Trophoblast cell (in vitro differentiated cells and primary cell): ENCODE measurements at regions not wholly inside any gene's neighbourhood (a gene's known extent, or its start where the extent isn't known, plus 50 kb on each side); places are given as distances from the start of the nearest gene placed in this dataset.

Experiments
- DNase-seq, 2 donors: peaks; one replicate each; pipeline ENCODE4 v3.0.0-alpha.2; 2016
- H2AFZ ChIP-seq: 2 replicates; pipeline ENCODE4 v1.6.1; 2013; ENCODE audit warnings: low read length, moderate library complexity, mild to moderate bottlenecking; ENCODE audit not compliant: insufficient read depth, poor library complexity
- H2AK5ac ChIP-seq: 2 replicates; pipeline ENCODE4 v1.6.1; 2013; ENCODE audit warnings: mild to moderate bottlenecking, low read length
- H2BK120ac ChIP-seq: 2 replicates; pipeline ENCODE4 v1.6.1; 2013; ENCODE audit warnings: low read length, mild to moderate bottlenecking, moderate library complexity; ENCODE audit not compliant: insufficient read depth, poor library complexity
- H2BK12ac ChIP-seq: 2 replicates; pipeline ENCODE4 v1.6.1; 2013; ENCODE audit warnings: mild to moderate bottlenecking, low read length, moderate library complexity
- H2BK5ac ChIP-seq: 2 replicates; pipeline ENCODE4 v1.6.1; 2013; ENCODE audit warnings: low read length, low read depth, moderate library complexity, mild to moderate bottlenecking; ENCODE audit not compliant: poor library complexity
- H3K14ac ChIP-seq: 2 replicates; pipeline ENCODE4 v1.6.1; 2013; ENCODE audit warnings: mild to moderate bottlenecking, low read length
- H3K18ac ChIP-seq: 2 replicates; pipeline ENCODE4 v1.6.1; 2013; ENCODE audit warnings: mild to moderate bottlenecking, low read length
- H3K23ac ChIP-seq: 2 replicates; pipeline ENCODE4 v1.6.1; 2013; ENCODE audit warnings: low read length
- H3K27ac ChIP-seq: 2 replicates; pipeline ENCODE4 v1.5.1; 2013; ENCODE audit warnings: low read depth, mild to moderate bottlenecking, inconsistent platforms, low read length, moderate library complexity
- H3K27me3 ChIP-seq: 2 replicates; pipeline ENCODE4 v1.6.1; 2013; ENCODE audit warnings: inconsistent platforms, mild to moderate bottlenecking, low read length, moderate library complexity; ENCODE audit not compliant: insufficient read depth
- H3K36me3 ChIP-seq, 2 experiments: 1 replicate in 1 of 2; 2 replicates in 1 of 2; pipeline ENCODE4 v1.6.1; 2013; ENCODE audit warnings: low read length in 2 of 2, mild to moderate bottlenecking in 2 of 2, moderate library complexity in 1 of 2; ENCODE audit not compliant: insufficient read depth in 2 of 2, control insufficient read depth in 1 of 2
- H3K4ac ChIP-seq: 2 replicates; pipeline ENCODE4 v1.6.1; 2013; ENCODE audit warnings: low read depth, mild to moderate bottlenecking, low read length, moderate library complexity
- H3K4me1 ChIP-seq, 2 experiments: 1 replicate in 1 of 2; 2 replicates in 1 of 2; pipeline ENCODE4 v1.6.1; 2013; ENCODE audit warnings: low read length in 2 of 2, mild to moderate bottlenecking in 2 of 2, moderate library complexity in 1 of 2; ENCODE audit not compliant: insufficient read depth in 2 of 2, control insufficient read depth in 1 of 2
- H3K4me2 ChIP-seq: 2 replicates; pipeline ENCODE4 v1.6.1; 2013; ENCODE audit warnings: inconsistent platforms, mild to moderate bottlenecking, low read length, moderate library complexity
- H3K4me3 ChIP-seq: 2 replicates; pipeline ENCODE4 v1.5.1; 2013; ENCODE audit warnings: mild to moderate bottlenecking, low read depth, low read length, inconsistent platforms
- H3K79me1 ChIP-seq: one replicate; pipeline ENCODE4 v1.6.1; 2013; ENCODE audit warnings: low read length
- H3K79me2 ChIP-seq: 2 replicates; pipeline ENCODE4 v1.6.1; 2013; ENCODE audit warnings: low read length, mild to moderate bottlenecking; ENCODE audit not compliant: control insufficient read depth, insufficient read depth, poor library complexity
- H3K9ac ChIP-seq: 2 replicates; pipeline ENCODE4 v1.6.1; 2013; ENCODE audit warnings: mild to moderate bottlenecking, low read length
- H3K9me3 ChIP-seq: 2 replicates; pipeline ENCODE4 v1.6.1; 2013; ENCODE audit warnings: low read depth, mild to moderate bottlenecking, control low read depth, inconsistent platforms, low read length; ENCODE audit not compliant: insufficient read depth
- H4K12ac ChIP-seq: 2 replicates; pipeline ENCODE4 v1.6.1; 2013; ENCODE audit warnings: low read depth, mild to moderate bottlenecking, low read length, moderate library complexity
- H4K8ac ChIP-seq: 2 replicates; pipeline ENCODE4 v1.6.1; 2013; ENCODE audit warnings: low read depth, mild to moderate bottlenecking, low read length, moderate library complexity
- H4K91ac ChIP-seq: one replicate; pipeline ENCODE4 v1.6.1; 2013; ENCODE audit warnings: low read depth, mild to moderate bottlenecking, low read length, moderate library complexity
- WGBS: extraction: QIAGEN DNeasy Blood & Tissue Kit; methylation state at CpG from one replicate; pipeline ENCODE4 v1.1.7; 2013; ENCODE audit warnings: missing lambda C conversion rate; ENCODE audit not compliant: insufficient read length, insufficient coverage; ENCODE audit errors: extremely low coverage; 5-methylcytosine and 5-hydroxymethylcytosine counted together

DNA sequence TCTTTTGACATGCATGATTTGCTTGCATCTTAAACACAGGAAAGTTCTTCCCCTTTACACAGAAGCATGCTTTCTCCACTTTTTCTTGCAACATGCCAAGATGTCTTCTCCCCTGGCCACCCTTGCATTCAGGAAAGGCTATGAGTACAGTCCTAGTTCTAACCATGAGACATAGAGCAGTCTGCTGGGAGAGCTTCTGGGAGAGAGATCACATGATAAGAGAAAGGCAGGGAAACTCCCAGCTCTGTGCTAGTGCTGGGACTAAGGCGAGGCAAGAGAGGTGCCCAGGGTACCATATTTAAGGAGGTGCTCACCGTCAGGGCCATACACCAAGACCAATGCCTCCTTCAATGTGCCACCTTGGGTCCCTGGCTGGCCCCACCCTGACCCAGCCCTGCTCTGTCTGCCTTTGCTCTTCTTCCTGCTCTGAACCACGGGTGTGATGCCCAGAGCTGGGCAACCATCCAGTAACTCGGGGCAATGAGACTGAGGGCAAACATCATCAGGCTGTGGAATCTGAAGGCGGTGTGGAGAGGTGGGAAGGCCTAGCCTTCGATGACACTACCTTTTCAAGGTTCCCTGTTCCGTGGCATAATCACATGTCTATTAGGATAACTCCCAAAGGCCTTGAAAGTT lies 77.4 kb upstream of the PRR20G start:
- no peak overlapping the region for H3K4ac ChIP-seq
- H2BK5ac ChIP-seq = no peak overlapping the region
- no peak overlapping the region for H4K8ac ChIP-seq
- H2AK5ac ChIP-seq = no peak overlapping the region
- H3K27ac ChIP-seq = no peak overlapping the region
- H3K9me3 ChIP-seq = peaks cover 8% of the 10 kb centered on the region
- no peaks in the 10 kb centered on the region for H3K4me1 ChIP-seq
- DNase-seq = no peak
- H2BK120ac ChIP-seq = no peak overlapping the region
- no peak overlapping the region for H2AFZ ChIP-seq
- H3K79me1 ChIP-seq = no peaks in the 10 kb centered on the region
- H3K27me3 ChIP-seq = peaks cover 2% of the 10 kb centered on the region
- no peak overlapping the region for H3K14ac ChIP-seq
- H3K9ac ChIP-seq = no peak overlapping the region
- H4K91ac ChIP-seq = no peak overlapping the region
- H3K18ac ChIP-seq = no peak overlapping the region
- no peak overlapping the region for H3K4me3 ChIP-seq
- H4K12ac ChIP-seq = no peak overlapping the region
- no peaks in the 10 kb centered on the region for H3K36me3 ChIP-seq
- no peak overlapping the region for H2BK12ac ChIP-seq
- H3K4me2 ChIP-seq = no peak overlapping the region
- no peaks in the 10 kb centered on the region for H3K79me2 ChIP-seq
- no peak overlapping the region for H3K23ac ChIP-seq
- WGBS = no CpG with 5 or more reads among the region's 7 CpGs

DNA sequence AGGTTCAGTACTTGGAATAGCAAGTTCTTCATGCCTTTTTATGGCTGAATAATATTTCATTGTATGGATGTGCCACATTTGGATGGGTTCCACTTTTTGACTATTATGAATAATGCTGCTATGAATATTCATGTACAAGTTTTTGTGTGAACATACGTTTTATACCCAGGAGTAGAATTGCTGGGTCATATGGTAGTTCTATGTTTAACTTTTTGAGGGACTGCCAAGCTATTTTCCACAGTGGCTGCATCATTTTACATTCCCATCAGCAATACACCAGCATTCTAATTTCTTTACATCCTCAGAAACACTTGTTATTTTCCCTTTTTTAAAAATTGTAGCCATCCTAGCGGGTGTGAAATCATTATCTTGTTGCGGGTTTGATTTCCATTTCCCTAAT lies 76.0 kb upstream of the PRR20G start:
- Histone ChIP-seq H2BK12ac (no peak overlapping the region), H2BK5ac (no peak overlapping the region), H4K12ac (no peak overlapping the region), H3K4me2 (no peak overlapping the region), H3K79me1 (no peaks in the 10 kb centered on the region), H3K9me3 (peaks cover 8% of the 10 kb centered on the region), H3K18ac (no peak overlapping the region), H3K23ac (no peak overlapping the region), H3K27me3 (peaks cover 2% of the 10 kb centered on the region), H3K36me3 (no peaks in the 10 kb centered on the region), H3K4me3 (no peak overlapping the region), H4K91ac (no peak overlapping the region), H3K27ac (no peak overlapping the region), H3K14ac (no peak overlapping the region), H3K4ac (no peak overlapping the region), H2BK120ac (no peak overlapping the region), H3K4me1 (no peaks in the 10 kb centered on the region), H3K9ac (no peak overlapping the region), H2AK5ac (no peak overlapping the region), H3K79me2 (no peaks in the 10 kb centered on the region), H2AFZ (no peak overlapping the region), H4K8ac (no peak overlapping the region)
- no CpG with 5 or more reads among the region's 3 CpGs for WGBS
- no peak for DNase-seq

DNA sequence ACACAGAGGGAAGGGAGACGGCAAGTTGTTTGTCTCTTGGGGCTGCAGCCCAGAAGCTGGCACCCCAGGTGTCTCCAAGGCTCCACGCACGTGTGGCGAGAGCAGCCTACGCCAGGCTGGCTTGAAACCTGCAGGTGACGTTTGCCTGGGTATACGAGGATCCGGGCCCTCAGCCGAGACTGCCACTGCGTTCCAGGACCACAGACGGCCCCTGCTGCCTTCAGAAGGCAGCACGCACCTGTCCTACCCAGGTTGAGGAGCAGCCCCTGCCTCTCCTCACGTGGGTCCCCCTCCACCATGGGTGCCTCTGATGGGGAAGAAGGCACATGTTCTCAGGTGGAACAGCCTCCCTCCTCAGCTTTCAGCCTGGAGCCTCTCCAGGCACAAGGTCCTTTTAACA lies 75.3 kb upstream of the PRR20G start:
- Histone ChIP-seq H3K27me3 (peaks cover 2% of the 10 kb centered on the region), H3K9me3 (peaks cover 11% of the 10 kb centered on the region), H3K36me3 (no peaks in the 10 kb centered on the region), H3K23ac (no peak overlapping the region), H3K4me2 (no peak overlapping the region), H2AFZ (no peak overlapping the region), H2BK12ac (no peak overlapping the region), H4K12ac (no peak overlapping the region), H2BK5ac (no peak overlapping the region), H2BK120ac (no peak overlapping the region), H3K27ac (no peak overlapping the region), H3K79me1 (no peaks in the 10 kb centered on the region), H3K79me2 (no peaks in the 10 kb centered on the region), H4K91ac (no peak overlapping the region), H3K18ac (no peak overlapping the region), H3K14ac (no peak overlapping the region), H2AK5ac (no peak overlapping the region), H3K4ac (no peak overlapping the region), H3K4me1 (no peaks in the 10 kb centered on the region), H3K9ac (no peak overlapping the region), H3K4me3 (no peak overlapping the region), H4K8ac (no peak overlapping the region)
- no peak for DNase-seq
- no CpG with 5 or more reads among the region's 13 CpGs for WGBS

DNA sequence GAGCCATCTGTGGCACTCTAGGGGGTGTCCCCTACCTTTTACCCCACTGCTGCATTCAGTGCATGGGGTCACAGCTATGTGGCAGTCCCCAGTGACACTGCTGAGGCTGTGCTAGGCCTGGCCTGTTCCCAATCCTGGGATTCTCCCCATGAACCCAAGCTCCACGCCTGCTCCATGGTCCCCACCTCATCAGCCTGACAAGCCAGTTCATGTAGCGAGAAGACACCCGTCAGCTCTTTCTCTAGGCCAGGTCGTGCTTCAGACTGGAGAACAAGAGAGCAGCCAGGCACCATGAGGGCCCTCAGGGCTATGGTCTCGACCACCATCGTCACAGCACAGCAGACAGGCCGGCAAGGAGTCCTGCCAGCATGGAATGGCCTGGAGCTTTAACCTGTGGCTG lies 72.8 kb upstream of the PRR20G start:
- no peak overlapping the region for H4K91ac ChIP-seq
- H3K27ac ChIP-seq = no peak overlapping the region
- H3K79me1 ChIP-seq = no peaks in the 10 kb centered on the region
- H3K79me2 ChIP-seq = no peaks in the 10 kb centered on the region
- no peak overlapping the region for H2BK5ac ChIP-seq
- WGBS = no CpG with 5 or more reads among the region's 7 CpGs
- no peaks in the 10 kb centered on the region for H3K4me1 ChIP-seq
- H3K18ac ChIP-seq = no peak overlapping the region
- no peaks in the 10 kb centered on the region for H3K36me3 ChIP-seq
- H2AK5ac ChIP-seq = no peak overlapping the region
- no peak overlapping the region for H3K9ac ChIP-seq
- H4K12ac ChIP-seq = no peak overlapping the region
- H3K27me3 ChIP-seq = no peaks in the 10 kb centered on the region
- H3K4me3 ChIP-seq = no peak overlapping the region
- H3K23ac ChIP-seq = no peak overlapping the region
- DNase-seq = no peak
- no peak overlapping the region for H2AFZ ChIP-seq
- H2BK12ac ChIP-seq = no peak overlapping the region
- H3K14ac ChIP-seq = no peak overlapping the region
- H3K4me2 ChIP-seq = no peak overlapping the region
- H4K8ac ChIP-seq = no peak overlapping the region
- H3K4ac ChIP-seq = no peak overlapping the region
- peaks cover 21% of the 10 kb centered on the region for H3K9me3 ChIP-seq
- H2BK120ac ChIP-seq = no peak overlapping the region
